ENCODE measurements at regions not wholly inside any gene's neighbourhood (a gene's known extent, or its start where the extent isn't known, plus 50 kb on each side); places are given as distances from the start of the nearest gene placed in this dataset.

GRCh38 chr4:96602661-96603060 lies 762.8 kb downstream of the PDHA2 start:
- no peak for DNase-seq (ENCODE audit: low read depth)
- no peak overlapping the region for H3K4me3 ChIP-seq (ENCODE audit: low read depth, low read length)
- TF ChIP-seq, protein P1, sequence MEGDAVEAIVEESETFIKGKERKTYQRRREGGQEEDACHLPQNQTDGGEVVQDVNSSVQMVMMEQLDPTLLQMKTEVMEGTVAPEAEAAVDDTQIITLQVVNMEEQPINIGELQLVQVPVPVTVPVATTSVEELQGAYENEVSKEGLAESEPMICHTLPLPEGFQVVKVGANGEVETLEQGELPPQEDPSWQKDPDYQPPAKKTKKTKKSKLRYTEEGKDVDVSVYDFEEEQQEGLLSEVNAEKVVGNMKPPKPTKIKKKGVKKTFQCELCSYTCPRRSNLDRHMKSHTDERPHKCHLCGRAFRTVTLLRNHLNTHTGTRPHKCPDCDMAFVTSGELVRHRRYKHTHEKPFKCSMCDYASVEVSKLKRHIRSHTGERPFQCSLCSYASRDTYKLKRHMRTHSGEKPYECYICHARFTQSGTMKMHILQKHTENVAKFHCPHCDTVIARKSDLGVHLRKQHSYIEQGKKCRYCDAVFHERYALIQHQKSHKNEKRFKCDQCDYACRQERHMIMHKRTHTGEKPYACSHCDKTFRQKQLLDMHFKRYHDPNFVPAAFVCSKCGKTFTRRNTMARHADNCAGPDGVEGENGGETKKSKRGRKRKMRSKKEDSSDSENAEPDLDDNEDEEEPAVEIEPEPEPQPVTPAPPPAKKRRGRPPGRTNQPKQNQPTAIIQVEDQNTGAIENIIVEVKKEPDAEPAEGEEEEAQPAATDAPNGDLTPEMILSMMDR (IDR thresholded peaks at IDR 0.05; ENCODE audit: insufficient read depth, low read depth, low read length, missing control alignments) = no peak

DNA sequence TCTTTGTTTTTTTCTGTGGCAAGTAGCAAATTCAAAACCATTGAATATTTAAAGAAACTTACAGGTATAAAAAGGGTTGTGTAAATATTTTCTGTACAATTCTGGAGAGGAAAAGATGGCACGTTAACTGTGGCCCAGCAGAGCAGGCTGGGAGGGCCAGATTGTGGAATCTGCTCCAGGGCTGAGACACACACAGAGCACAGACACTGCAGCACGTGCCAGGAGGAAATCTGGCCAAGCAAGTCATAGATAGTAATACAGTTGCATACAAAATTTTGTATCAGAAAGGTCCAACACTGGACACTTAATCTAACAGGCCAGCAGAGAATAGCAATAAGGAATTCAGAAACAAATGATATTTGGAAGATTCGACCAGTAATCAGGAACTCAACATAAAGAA lies 763.7 kb downstream of the PDHA2 start:
- H3K4me3 ChIP-seq (ENCODE audit: low read depth, low read length) = no peak overlapping the region
- TF ChIP-seq, protein P1 (IDR thresholded peaks at IDR 0.05; ENCODE audit: insufficient read depth, low read depth, low read length, missing control alignments) = no peak

GRCh38 chr4:96606451-96606850 lies 766.6 kb downstream of the PDHA2 start:
- no peak for DNase-seq (ENCODE audit: low read depth)
- H3K4me3 ChIP-seq (ENCODE audit: low read depth, low read length) = no peak overlapping the region
- TF ChIP-seq, protein P1 (IDR thresholded peaks at IDR 0.05; ENCODE audit: insufficient read depth, low read depth, low read length, missing control alignments) = no peak

More for the DNA sequence above, 763.7 kb downstream of the PDHA2 start:
- no peak for DNase-seq (ENCODE audit: low read depth)

DNA sequence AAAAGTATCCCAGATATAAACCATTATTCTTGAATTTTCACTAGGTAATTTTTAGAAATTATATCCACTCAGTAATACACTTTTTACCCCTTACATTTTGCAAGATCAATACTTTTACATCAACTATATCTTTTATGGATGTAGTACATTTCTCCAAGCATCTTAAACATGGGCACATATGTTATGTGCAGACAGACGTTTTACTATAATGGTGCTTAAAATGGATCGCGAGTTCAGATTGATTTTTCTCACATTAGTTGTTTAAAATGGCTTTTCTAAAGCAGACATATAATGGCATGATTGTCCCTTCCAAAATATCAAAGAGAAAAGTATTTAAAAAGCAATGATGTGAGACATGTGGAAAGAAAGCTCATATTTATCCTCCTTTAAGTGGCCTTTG lies 786.1 kb downstream of the PDHA2 start:
- no peak for DNase-seq (ENCODE audit: low read depth)
- TF ChIP-seq, protein P1 (IDR thresholded peaks at IDR 0.05; ENCODE audit: insufficient read depth, low read depth, low read length, missing control alignments) = no peak
- H3K4me3 ChIP-seq (ENCODE audit: low read depth, low read length) = no peak overlapping the region

DNA sequence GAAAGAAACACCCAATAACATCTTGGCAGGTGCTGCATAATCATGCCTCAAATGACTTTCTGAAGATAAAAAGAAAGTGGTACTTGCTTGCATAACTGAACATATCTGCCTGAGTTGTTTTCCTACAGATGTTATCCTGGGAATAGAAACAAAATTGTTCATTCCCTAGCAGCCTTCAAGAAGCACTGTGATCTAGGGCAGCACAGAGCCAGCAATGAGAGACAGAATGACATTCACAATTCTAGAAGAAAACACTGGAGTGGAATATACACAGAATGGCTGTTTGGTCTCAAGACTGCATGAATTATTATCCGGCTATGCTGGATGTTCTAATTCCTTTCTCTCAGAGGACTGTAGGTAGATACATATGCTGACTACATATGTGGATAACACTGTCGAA lies 790.9 kb downstream of the PDHA2 start:
- TF ChIP-seq, protein P1 (IDR thresholded peaks at IDR 0.05; ENCODE audit: insufficient read depth, low read depth, low read length, missing control alignments) = no peak
- DNase-seq (ENCODE audit: low read depth) = no peak
- H3K4me3 ChIP-seq (ENCODE audit: low read depth, low read length) = no peak overlapping the region

DNA sequence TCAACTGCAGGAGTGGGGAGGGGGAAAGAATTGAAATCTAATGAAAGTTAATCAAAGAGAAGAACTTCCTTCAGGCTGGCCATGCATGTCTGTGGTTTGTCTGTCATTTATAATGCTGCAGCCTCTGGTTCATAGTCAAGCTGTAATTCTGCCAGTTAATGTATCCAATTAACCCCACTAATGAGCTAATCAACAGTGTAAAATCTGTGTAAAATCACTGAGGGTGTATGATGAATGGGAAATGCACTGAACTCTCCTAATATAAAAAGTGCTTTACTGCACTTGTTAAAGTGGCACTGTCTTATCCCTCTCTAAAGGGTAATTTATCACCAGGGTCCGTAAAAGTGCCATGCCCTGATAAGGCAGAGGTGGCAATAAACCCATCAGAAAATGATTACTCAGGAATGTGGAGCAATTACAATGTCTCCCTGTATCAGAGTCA lies 798.1 kb downstream of the PDHA2 start:
- TF ChIP-seq, protein P1 (IDR thresholded peaks at IDR 0.05; ENCODE audit: insufficient read depth, low read depth, low read length, missing control alignments) = no peak
- no peak for DNase-seq (ENCODE audit: low read depth)
- H3K4me3 ChIP-seq (ENCODE audit: low read depth, low read length) = no peak overlapping the region

DNA sequence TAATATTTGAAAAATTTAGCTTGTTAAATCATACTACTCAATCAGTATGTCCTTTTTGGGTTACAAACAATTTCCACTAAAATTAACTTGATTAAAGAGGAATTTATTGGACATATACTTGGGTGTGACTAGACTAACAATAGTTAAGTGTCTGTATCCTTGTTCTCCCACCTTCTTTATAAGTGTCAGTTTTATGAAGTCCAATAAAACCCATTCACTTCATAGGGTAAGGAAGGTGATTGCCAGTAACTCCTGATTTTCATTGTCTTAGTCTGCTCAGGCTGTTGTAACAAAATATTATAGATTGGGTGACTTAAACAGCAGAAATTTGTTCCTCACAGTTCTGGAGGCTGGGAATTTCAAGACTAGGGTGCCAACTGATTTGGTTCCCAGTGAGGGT lies 800.0 kb downstream of the PDHA2 start:
- no peak for DNase-seq (ENCODE audit: low read depth)
- TF ChIP-seq, protein P1 (IDR thresholded peaks at IDR 0.05; ENCODE audit: insufficient read depth, low read depth, low read length, missing control alignments) = no peak
- no peak overlapping the region for H3K4me3 ChIP-seq (ENCODE audit: low read depth, low read length)
